GM19238 (cell line): ENCODE measurements at regions not wholly inside any gene's neighbourhood (a gene's known extent, or its start where the extent isn't known, plus 50 kb on each side); places are given as distances from the start of the nearest gene placed in this dataset.

Experiments used
- DNase-seq: peaks from one replicate; pipeline ENCODE4 v3.0.0; 2011; ENCODE audit warnings: low spot score; ENCODE audit not compliant: insufficient read length

DNA sequence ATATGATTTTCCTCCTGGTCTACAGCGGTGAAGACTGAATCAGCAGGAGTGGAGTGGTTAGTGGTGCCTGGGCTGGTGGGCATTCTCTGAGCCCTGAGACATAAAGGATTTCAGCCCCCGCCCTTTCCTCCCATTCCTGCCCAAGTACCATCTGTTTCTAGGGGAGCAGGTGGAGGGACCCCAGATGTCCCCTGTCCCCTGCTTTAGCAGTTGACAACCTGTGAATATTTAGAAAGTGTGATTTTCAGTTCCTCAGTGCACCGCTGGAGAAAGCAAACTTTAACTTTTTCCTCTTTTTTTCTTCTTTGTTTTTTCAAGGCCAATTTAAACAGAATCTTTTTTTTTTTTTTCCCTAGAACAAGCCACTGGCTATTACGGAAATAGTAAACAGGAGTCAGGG is 163.8 kb upstream of the MYL2 start:
- no peak for DNase-seq

- DNase-seq: no peak
These were observed 161.2 kb upstream of the MYL2 start for GRCh38 chr12:111081600-111081999.

- no peak for DNase-seq
These were observed 158.4 kb upstream of the MYL2 start for GRCh38 chr12:111078731-111079130.

DNA sequence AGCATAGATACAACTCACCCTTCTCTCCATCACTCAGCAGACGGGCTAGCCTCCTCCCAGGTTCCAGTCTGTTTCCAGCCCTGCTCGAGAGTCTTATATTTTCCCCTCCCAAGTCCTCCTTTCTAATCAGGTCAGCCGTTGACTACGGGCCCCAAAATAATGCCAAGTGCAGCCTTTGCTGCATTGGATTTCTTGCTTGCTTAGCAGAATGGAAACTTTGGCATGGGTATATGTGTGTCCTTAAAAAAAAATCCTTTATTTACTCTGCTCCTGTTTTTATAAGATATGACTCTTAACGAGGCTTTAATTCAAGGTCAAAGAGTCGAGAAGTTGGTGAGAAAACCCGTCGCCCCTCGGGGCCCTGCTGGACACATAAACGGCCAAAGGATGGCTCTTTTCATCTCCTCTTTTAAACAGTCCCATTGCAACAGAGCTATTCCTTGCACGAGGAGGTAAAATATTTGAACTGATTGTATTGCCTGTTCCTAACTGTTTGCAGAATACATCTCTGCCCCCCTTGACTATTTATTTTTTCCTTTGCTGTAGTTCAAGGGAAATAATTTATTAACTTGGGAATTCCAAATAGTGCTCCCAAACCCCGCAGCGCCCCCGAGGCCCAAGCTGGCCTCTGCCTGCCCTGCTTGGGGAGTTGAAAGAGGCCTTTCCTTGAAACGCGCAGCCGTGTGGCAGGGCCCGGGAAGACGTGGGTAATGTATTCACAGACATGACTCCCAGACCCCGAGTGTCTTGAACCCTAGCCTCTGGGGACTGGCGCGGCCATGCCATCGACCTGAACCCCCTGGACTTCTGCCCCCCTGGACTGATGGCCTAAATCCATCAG is 156.5 kb upstream of the MYL2 start:
- DNase-seq: no peak

DNA sequence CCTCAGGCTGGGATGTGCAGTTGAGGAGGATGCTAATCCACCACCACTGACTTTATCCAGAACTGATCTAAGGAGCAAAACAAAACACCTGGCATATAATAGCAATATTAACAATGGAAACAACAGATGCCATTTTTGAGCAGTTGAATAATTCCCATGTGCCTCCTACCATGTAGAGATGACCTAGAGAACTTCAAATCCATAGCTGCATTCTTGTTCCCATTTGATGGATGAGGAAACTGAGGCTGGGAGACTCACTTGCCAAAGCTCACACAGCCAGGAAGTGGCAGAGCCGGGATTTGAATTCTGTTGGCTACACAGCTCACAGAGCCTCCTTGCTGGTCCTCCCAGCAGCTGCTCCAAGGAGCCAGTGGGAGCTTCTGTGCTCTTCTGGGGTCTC is 155.8 kb upstream of the MYL2 start:
- no peak for DNase-seq

- DNase-seq: no peak
These were observed 154.6 kb upstream of the MYL2 start for GRCh38 chr12:111074965-111075364.

- no peak for DNase-seq
These were observed 154.2 kb upstream of the MYL2 start for GRCh38 chr12:111074559-111074958.

- DNase-seq: no peak
These were observed 153.0 kb upstream of the MYL2 start for GRCh38 chr12:111073370-111073769.

DNA sequence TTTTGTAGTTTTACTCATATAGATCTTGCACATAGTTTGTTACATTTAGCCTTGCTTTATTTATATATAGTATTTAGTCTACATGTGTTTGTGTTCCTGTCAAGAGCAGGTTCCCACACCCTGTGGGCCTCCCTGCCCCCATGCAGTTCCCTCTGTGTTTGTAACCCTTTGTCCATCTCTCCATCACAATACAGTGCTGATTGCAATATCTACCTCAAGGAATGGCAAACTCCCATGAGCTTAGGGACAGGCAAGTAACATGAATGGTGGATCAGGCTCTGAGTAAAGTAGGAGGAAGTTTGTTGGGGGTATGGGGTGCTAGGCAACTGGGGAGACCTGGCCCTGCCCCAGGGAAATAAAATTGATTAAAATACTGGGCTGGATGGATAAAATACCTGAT is 151.9 kb upstream of the MYL2 start:
- DNase-seq: no peak

GRCh38 chr12:111069886-111070285 is 149.5 kb upstream of the MYL2 start:
- DNase-seq: no peak

- no peak for DNase-seq
These were observed 147.9 kb upstream of the MYL2 start for GRCh38 chr12:111068290-111068689.

- DNase-seq: no peak
These were observed 147.1 kb upstream of the MYL2 start for GRCh38 chr12:111067498-111067897.

GRCh38 chr12:111066744-111067437 is 146.5 kb upstream of the MYL2 start:
- no peak for DNase-seq

GRCh38 chr12:111064982-111065381 is 144.6 kb upstream of the MYL2 start:
- DNase-seq: no peak

DNA sequence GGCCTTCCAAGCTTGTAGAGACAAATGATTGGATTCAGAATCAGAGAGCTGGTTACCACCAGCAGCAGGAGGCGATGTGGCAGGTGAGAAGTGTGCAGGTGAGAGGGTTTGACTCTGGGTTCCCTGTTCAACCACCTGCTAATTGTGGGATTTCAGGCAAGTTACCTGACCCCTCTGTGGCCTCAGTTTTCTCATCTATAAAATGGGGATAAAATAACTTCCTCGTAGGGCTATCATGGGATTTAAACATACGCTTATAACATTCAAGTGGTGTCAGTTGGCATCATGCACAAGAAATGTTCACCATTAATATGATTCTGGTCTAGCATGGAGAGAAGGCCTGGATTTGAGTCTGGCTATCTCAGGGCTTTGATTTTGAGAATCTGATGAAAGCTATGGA is 143.8 kb upstream of the MYL2 start:
- DNase-seq: no peak

GRCh38 chr12:111063295-111064026 is 143.1 kb upstream of the MYL2 start:
- DNase-seq: no peak

- DNase-seq: no peak
These were observed 137.5 kb upstream of the MYL2 start for GRCh38 chr12:111057701-111058425.

GRCh38 chr12:111056618-111057521 is 136.5 kb upstream of the MYL2 start:
- peak; percentile 48 for DNase-seq

DNA sequence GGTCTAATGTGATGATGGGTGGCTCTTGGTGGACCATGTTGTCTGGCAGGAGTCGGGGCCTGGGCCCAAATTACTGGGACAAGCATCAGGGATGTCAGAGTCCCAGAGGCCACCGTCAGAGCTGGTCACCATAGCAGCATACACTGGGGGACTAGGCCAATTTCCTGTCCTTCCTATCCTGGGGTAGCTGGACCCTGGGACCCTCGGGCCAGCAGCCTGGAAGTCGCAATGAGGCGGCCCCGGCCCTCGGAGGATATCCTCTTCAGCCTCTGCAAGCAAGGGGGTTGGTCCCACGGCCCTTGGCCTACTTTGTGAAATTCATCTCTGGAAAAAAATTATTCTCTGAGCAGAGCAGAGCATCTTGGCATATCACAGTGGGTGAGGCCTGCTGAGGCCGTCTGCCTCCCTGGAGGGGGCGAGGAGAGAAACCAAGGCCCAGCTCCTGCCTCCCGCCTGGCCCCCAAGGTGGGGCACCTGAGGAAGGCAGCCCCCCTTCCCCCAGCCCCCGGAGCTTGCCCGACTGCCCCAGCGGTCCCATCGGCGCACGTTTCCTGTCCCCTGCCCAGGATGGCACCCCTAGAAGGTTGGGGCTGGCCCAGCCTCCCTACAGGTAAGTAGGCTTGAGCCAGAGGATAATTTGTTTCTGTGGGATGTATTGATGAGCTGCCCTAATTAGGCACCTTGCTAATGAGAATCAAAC is 135.0 kb upstream of the MYL2 start:
- DNase-seq: no peak

GRCh38 chr12:111048991-111049390 is 128.6 kb upstream of the MYL2 start:
- DNase-seq: no peak
